ENCODE measurements at regions not wholly inside any gene's neighbourhood (a gene's known extent, or its start where the extent isn't known, plus 50 kb on each side); places are given as distances from the start of the nearest gene placed in this dataset.
"Not testable (repeated sequence)": the region's sequence is repeated elsewhere in the genome, so short reads cannot be mapped to it uniquely, and the experiment has no call there.

DNA sequence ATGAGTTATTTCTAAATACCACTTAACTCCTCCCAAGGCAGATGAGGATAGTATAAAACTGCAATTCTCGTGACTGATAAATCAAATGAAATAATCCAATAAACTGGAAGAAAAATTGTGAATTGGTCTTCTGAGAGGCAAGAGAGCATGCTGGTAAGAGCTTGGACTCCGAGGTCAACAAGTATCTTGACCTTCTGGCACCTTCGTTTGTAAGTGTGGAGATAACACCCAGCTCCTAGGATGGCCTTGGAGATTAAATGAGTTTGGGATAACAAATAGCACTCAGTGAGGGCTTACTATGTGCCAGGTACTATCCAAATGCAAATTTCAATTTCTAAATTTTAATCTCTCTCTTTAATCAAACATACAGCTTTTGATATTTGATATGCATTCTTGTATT lies 866.3 kb upstream of the WWC1 start:
- no peaks in the 10 kb centered on the region for H3K36me3 ChIP-seq
- H3K9me3 ChIP-seq = no peaks in the 10 kb centered on the region
- no peak for ATAC-seq
- no peak for TF ChIP-seq CTCF (IDR thresholded peaks at IDR 0.05)
- intact Hi-C loops (cut with DNase I) = no loop called here
- DNase-seq = no peak
- no peak overlapping the region for H3K4me3 ChIP-seq
- H3K27ac ChIP-seq = no peak overlapping the region
- no peaks in the 10 kb centered on the region for H3K4me1 ChIP-seq
- no peaks in the 10 kb centered on the region for H3K27me3 ChIP-seq

DNA sequence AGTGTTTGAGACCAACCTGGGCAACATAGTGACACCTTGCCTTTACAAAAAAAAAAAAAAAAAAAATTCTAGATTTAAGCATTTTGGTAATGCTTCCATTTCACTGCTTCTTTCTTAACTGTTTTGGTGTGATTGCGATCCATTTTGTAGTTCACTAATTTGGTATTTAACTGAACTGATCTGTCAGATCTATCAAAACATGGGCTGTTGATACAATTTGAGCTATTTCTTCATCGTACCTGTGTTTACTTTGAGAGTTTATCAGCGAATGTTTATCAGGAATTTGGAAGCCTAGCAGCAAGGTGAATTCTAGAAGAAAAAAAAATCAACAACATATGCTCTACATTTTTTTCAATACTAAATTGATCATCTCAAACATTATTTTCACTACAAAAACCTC lies 864.9 kb upstream of the WWC1 start:
- no peaks in the 10 kb centered on the region for H3K27me3 ChIP-seq
- DNase-seq (no peak), ATAC-seq (no peak)
- H3K36me3 ChIP-seq = no peaks in the 10 kb centered on the region
- H3K9me3 ChIP-seq = no peaks in the 10 kb centered on the region
- H3K4me1 ChIP-seq = no peaks in the 10 kb centered on the region
- intact Hi-C loops (cut with DNase I) = no loop called here
- H3K27ac ChIP-seq = no peak overlapping the region
- no peak overlapping the region for H3K4me3 ChIP-seq
- no peak for TF ChIP-seq CTCF (IDR thresholded peaks at IDR 0.05)

GRCh38 chr5:167427641-167428040 lies 863.8 kb upstream of the WWC1 start:
- intact Hi-C loops (cut with DNase I); DNase-seq; H3K27ac ChIP-seq; H3K4me3 ChIP-seq; H3K27me3 ChIP-seq; ATAC-seq; H3K9me3 ChIP-seq; H3K36me3 ChIP-seq; H3K4me1 ChIP-seq: not testable (repeated sequence)

DNA sequence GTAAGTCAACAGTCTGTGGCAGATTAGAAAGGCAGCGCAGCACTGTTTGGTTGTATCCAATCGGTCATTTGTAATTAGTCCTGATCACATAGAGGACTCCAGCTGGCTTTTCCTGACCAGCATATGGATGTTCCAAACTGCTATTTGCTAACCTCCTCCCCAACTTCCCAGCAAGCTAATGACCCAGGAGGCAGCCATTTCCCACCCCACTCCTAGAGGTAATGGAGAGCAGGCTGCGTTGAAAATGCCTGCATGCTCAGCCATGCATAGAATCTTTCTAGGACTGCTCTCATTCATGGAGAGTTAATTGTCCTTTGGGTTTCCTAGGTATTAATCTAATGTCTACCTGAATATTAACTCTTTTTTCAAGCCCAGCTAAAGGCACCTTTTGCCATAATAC lies 850.6 kb upstream of the WWC1 start:
- no peak overlapping the region for H3K4me3 ChIP-seq
- DNase-seq (no peak), ATAC-seq (no peak)
- TF ChIP-seq CTCF (IDR thresholded peaks at IDR 0.05) = no peak
- no peak overlapping the region for H3K27ac ChIP-seq
- no peaks in the 10 kb centered on the region for H3K4me1 ChIP-seq
- no peaks in the 10 kb centered on the region for H3K9me3 ChIP-seq
- H3K27me3 ChIP-seq = no peaks in the 10 kb centered on the region
- intact Hi-C loops (cut with DNase I) = no loop called here
- H3K36me3 ChIP-seq = no peaks in the 10 kb centered on the region

DNA sequence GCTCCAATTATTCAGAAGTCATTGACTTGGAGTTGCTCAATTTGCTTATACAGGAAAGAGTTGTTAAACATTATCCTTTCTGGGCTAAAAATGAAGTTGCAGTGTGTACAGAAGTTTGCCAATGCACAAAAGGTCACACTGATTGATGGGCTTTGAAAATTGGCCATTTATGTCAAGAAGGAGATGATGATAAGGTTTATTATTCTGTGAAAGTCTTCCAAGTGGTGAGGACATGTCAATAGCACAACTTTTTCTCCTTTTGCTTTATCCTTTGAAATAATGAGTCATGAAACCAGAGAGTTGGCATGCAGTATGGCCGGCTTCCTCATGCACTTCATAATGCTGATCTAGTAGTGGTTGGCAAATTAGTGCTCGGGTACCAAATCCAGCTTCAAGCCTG lies 848.5 kb upstream of the WWC1 start:
- Histone ChIP-seq H3K4me3 (no peak overlapping the region), H3K4me1 (no peaks in the 10 kb centered on the region), H3K27ac (no peak overlapping the region), H3K27me3 (no peaks in the 10 kb centered on the region), H3K36me3 (no peaks in the 10 kb centered on the region), H3K9me3 (no peaks in the 10 kb centered on the region)
- intact Hi-C loops (cut with DNase I) = no loop called here
- TF ChIP-seq CTCF (IDR thresholded peaks at IDR 0.05) = no peak
- DNase-seq = no peak
- ATAC-seq = no peak

GRCh38 chr5:167447466-167448375 lies 843.7 kb upstream of the WWC1 start:
- intact Hi-C loops (cut with DNase I) = no loop called here
- ATAC-seq (no peak), DNase-seq (no peak)
- Histone ChIP-seq H3K36me3 (no peaks in the 10 kb centered on the region), H3K27me3 (no peaks in the 10 kb centered on the region), H3K27ac (no peak overlapping the region), H3K4me3 (no peak overlapping the region), H3K4me1 (no peaks in the 10 kb centered on the region), H3K9me3 (no peaks in the 10 kb centered on the region)
- TF ChIP-seq CTCF (IDR thresholded peaks at IDR 0.05) = no peak

Data from upper lobe of right lung (tissue), 1 donor.